Thyroid gland (tissue), 4 donors: ENCODE measurements at regions not wholly inside any gene's neighbourhood (a gene's known extent, or its start where the extent isn't known, plus 50 kb on each side); places are given as distances from the start of the nearest gene placed in this dataset.

Experiments used
- DNase-seq, 2 donors: peaks; one replicate each; pipeline ENCODE4 v3.0.0-alpha.2; 2019
- H3K27ac ChIP-seq, 3 donors: fragments of 200-600 bp; sonication (generic); 1 replicate in 2 of 3; 2 replicates in 1 of 3; pipeline ENCODE4 v1.5.1; 2016 to 2019; ENCODE audit warnings: mild to moderate bottlenecking in 1 of 3, moderate library complexity in 1 of 3
- H3K27me3 ChIP-seq: fragments of 200-600 bp; sonication (generic); one replicate; pipeline ENCODE4 v1.5.1; 2019
- H3K36me3 ChIP-seq, 2 donors: fragments of 200-600 bp; sonication (generic); one replicate each; pipeline ENCODE4 v1.5.1; 2016 to 2019
- H3K4me1 ChIP-seq, 2 donors: fragments of 200-600 bp; sonication (generic); one replicate each; pipeline ENCODE4 v1.5.1; 2017 to 2019
- H3K4me3 ChIP-seq, 3 donors: fragments of 200-600 bp; sonication (generic); replicated peaks in 1 of 3; 1 replicate in 2 of 3; 2 replicates in 1 of 3; pipeline ENCODE4 v1.5.1; 2016; ENCODE audit warnings: mild to moderate bottlenecking in 1 of 3
- H3K9me3 ChIP-seq: fragments of 200-600 bp; sonication (generic); one replicate; pipeline ENCODE4 v1.5.1; 2017
- POLR2A ChIP-seq, 2 donors: fragments of 450-650 bp; IDR thresholded peaks; one replicate each; pipeline ENCODE4 v1.6.1; 2017; ENCODE audit warnings: antibody characterized with exemption in 2 of 2, mild to moderate bottlenecking in 2 of 2, moderate library complexity in 1 of 2
- WGBS, 2 donors: methylation state at CpG; one replicate each; pipeline ENCODE4 v1.1.5; 2017; 5-methylcytosine and 5-hydroxymethylcytosine counted together
- intact Hi-C: fragments of 100-400 bp; cut with DNase I; formaldehyde crosslinking; loops from one replicate; pipeline ENCODE4 v1.15.1; 2023
- TF ChIP-seq, protein P1 (sequence below), 6 experiments: fragments of 200-600 bp in 3 of 6; fragments of 450-650 bp in 3 of 6; sonication (generic) in 3 of 6; IDR thresholded peaks; one replicate each; pipeline ENCODE4 v1.5.1; 2016 to 2019; ENCODE audit warnings: antibody characterized with exemption in 6 of 6, mild to moderate bottlenecking in 2 of 6, inconsistent platforms in 1 of 6, moderate library complexity in 1 of 6

DNA sequence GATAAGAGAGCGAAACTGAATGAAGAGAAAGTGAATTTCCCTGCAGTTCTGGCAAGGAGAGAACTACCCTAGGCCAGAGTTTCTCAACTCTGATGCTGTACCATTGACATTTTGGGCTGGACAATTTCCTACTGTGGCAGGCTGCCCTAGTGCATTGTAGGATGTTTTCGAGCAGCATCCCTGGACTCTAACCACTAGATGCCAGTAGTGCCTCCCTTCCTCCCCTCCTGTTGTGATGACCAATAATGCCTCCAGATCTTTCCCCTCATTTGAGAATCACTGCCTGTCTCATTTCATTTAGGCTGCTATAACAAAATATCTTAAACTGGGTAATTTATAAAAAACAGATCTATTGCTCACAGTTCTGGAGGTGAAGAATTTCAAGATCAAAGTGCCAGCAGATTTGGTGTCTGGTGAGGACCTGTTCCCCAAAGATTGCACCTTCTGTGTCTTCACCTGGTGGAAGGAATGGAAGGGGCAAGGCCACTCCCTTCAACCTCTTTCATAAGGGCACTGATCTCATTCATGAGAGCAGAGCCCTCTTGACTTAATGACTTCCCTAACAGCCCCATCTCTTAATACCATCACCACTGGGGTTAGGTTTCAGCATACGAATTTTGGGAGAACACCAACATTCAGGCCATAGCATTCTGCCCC, 188.9 kb upstream of the MEIS2 start:
- Histone ChIP-seq H3K4me3 (no peak overlapping the region), H3K27ac (no peak overlapping the region), H3K27me3 (no peaks in the 10 kb centered on the region), H3K4me1 (no peaks in the 10 kb centered on the region), H3K36me3 (no peaks in the 10 kb centered on the region), H3K9me3 (no peaks in the 10 kb centered on the region)
- no peak for TF ChIP-seq POLR2A (IDR thresholded peaks at IDR 0.05)
- TF ChIP-seq, protein P1, sequence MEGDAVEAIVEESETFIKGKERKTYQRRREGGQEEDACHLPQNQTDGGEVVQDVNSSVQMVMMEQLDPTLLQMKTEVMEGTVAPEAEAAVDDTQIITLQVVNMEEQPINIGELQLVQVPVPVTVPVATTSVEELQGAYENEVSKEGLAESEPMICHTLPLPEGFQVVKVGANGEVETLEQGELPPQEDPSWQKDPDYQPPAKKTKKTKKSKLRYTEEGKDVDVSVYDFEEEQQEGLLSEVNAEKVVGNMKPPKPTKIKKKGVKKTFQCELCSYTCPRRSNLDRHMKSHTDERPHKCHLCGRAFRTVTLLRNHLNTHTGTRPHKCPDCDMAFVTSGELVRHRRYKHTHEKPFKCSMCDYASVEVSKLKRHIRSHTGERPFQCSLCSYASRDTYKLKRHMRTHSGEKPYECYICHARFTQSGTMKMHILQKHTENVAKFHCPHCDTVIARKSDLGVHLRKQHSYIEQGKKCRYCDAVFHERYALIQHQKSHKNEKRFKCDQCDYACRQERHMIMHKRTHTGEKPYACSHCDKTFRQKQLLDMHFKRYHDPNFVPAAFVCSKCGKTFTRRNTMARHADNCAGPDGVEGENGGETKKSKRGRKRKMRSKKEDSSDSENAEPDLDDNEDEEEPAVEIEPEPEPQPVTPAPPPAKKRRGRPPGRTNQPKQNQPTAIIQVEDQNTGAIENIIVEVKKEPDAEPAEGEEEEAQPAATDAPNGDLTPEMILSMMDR (IDR thresholded peaks at IDR 0.05) = peak in 1 of 6 experiments; percentile 6
- intact Hi-C loops = no loop called here
- 80 to 81% methylated on average over 3 of the region's 3 CpGs for WGBS, 2 donors
- no peak for DNase-seq

DNA sequence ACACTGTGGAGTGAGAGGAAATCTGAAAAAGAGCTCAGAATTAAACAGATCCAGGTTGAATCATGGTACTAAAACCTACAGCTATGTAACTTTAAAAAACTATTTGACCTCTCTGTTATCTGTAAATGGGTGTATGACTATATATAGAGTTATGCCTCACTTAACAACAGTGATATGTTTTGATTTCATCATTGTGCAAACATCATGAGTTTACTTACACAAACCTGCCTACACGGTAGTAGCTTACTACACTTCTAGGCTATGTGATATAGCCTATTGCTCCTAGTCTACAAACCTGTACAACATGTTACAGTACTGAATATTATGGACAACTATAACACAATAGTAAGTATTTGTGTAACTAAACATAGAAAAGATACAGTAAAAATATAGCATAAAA, 191.6 kb upstream of the MEIS2 start:
- DNase-seq = no peak
- Histone ChIP-seq H3K4me1 (no peaks in the 10 kb centered on the region), H3K4me3 (no peak overlapping the region), H3K36me3 (no peaks in the 10 kb centered on the region), H3K9me3 (no peaks in the 10 kb centered on the region), H3K27me3 (no peaks in the 10 kb centered on the region), H3K27ac (no peak overlapping the region)
- TF ChIP-seq, protein P1 (IDR thresholded peaks at IDR 0.05) = no peak
- TF ChIP-seq POLR2A (IDR thresholded peaks at IDR 0.05) = no peak
- 63 to 76% methylated on average over 1 of the region's 1 CpG for WGBS, 2 donors
- intact Hi-C loops = no loop called here

DNA sequence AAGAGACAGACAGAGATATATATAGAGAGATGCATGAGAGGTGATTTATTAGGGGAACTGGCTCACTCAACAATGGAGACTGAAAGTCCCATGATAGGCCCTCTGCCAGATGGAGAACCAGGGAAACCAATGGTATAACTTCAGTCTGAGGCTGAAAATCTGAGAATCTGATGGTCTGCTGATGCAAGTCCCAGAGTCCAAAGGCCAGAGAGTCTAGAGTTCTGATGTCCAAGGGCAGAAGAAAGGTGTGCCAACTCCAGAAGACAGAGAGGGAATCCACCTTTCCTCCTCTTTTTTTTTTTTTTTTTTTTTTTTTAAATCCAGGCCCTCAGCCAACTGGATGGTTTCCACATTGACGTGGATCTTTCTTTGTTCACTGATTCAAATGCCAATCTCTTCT, 197.9 kb upstream of the MEIS2 start:
- DNase-seq = no peak
- TF ChIP-seq POLR2A (IDR thresholded peaks at IDR 0.05) = no peak
- TF ChIP-seq, protein P1 (IDR thresholded peaks at IDR 0.05) = no peak
- Histone ChIP-seq H3K4me3 (no peak overlapping the region), H3K27me3 (no peaks in the 10 kb centered on the region), H3K27ac (no peak overlapping the region), H3K36me3 (no peaks in the 10 kb centered on the region), H3K9me3 (no peaks in the 10 kb centered on the region), H3K4me1 (no peaks in the 10 kb centered on the region)
- intact Hi-C loops = no loop called here
- WGBS, 2 donors = 40 to 50% methylated on average over 1 of the region's 1 CpG

DNA sequence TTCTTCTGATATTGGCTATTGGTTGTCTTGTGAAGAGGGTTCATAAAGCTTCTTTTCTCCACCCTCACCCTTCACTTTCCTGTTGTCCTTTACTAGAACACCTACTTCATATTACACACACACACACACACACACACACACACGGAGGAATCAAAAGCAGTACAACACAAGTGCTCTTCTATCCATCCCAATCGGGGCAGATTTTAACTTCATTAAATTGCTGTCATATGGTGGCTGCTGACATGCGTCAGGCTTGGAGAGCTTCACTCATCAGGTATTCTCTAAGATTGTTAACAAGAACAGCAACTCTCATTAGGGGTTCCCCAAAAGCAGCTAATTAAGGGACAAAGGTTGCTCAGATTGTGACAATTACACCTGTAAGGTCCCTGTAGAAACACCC, 239.1 kb upstream of the MEIS2 start:
- DNase-seq = no peak
- H3K36me3 ChIP-seq = no peaks in the 10 kb centered on the region
- WGBS, 2 donors = 77 to 79% methylated on average over 3 of the region's 3 CpGs
- H3K9me3 ChIP-seq = no peaks in the 10 kb centered on the region
- H3K4me1 ChIP-seq = no peaks in the 10 kb centered on the region
- intact Hi-C loops = no loop called here
- no peak overlapping the region for H3K4me3 ChIP-seq
- no peak overlapping the region for H3K27ac ChIP-seq
- TF ChIP-seq POLR2A (IDR thresholded peaks at IDR 0.05) = no peak
- TF ChIP-seq, protein P1 (IDR thresholded peaks at IDR 0.05) = no peak
- H3K27me3 ChIP-seq = no peaks in the 10 kb centered on the region

DNA sequence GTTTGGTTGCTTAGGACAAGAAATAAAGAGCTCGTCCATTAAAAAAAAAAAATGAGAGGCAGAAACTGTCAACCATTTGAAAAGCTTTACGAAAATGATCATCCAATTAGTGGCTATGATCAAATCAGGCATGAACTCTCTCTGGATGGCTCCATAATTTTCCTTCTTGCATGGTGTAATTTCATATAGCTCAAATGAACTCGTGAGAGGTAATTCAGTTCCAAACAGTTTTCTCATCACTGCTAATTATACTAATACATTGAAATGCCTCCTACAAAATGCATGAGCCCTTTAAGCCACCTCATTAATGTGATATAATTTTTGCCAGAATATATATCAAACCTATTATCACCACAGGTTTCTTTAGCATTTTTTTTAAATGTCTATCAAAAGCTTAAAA, 239.5 kb upstream of the MEIS2 start:
- no peak for DNase-seq
- WGBS, 2 donors = 84 to 87% methylated on average over 3 of the region's 3 CpGs
- Histone ChIP-seq H3K27me3 (no peaks in the 10 kb centered on the region), H3K9me3 (no peaks in the 10 kb centered on the region), H3K4me3 (no peak overlapping the region), H3K36me3 (no peaks in the 10 kb centered on the region), H3K27ac (no peak overlapping the region), H3K4me1 (no peaks in the 10 kb centered on the region)
- no peak for TF ChIP-seq POLR2A (IDR thresholded peaks at IDR 0.05)
- TF ChIP-seq, protein P1 (IDR thresholded peaks at IDR 0.05) = no peak
- intact Hi-C loops = no loop called here
